B cell (primary cell): ENCODE measurements at regions not wholly inside any gene's neighbourhood (a gene's known extent, or its start where the extent isn't known, plus 50 kb on each side); places are given as distances from the start of the nearest gene placed in this dataset.
"Not testable (repeated sequence)": the region's sequence is repeated elsewhere in the genome, so short reads cannot be mapped to it uniquely, and the experiment has no call there.

Experiments used
- ATAC-seq: fragments of 200-7000 bp; cut with Tn5 transposase; one replicate; pipeline ENCODE4 v1.10.0; 2021; ENCODE audit warnings: low read depth, mild to moderate bottlenecking, moderate number of reproducible peaks, moderate library complexity
- CTCF ChIA-PET: fragments of 350-600 bp; sonication (Branson Sonifier 250); formaldehyde crosslinking; loops from one replicate; lab custom pipeline; 2021; ENCODE audit warnings: antibody characterized with exemption, inconsistent platforms; lab: Charles Lee
- POLR2A ChIA-PET: fragments of 350-600 bp; sonication (Branson Sonifier 250); formaldehyde crosslinking; loops from one replicate; lab custom pipeline; 2021; ENCODE audit warnings: antibody characterized with exemption; lab: Charles Lee
- DNase-seq: peaks from one replicate; pipeline ENCODE4 v3.0.0; 2013
- H2AFZ ChIP-seq: 2 replicates; pipeline ENCODE4 v1.6.1; 2012; ENCODE audit warnings: mild to moderate bottlenecking, low read depth, low read length; ENCODE audit not compliant: insufficient read depth, poor library complexity, severe bottlenecking
- H3K27ac ChIP-seq, 2 donors: 1 replicate in 1 of 2; 2 replicates in 1 of 2; pipeline ENCODE4 v1.5.1; 2012 to 2013; ENCODE audit warnings: low read length in 2 of 2, mild to moderate bottlenecking in 2 of 2, moderate library complexity in 1 of 2
- H3K27me3 ChIP-seq, 4 experiments: fragments of 200-600 bp in 1 of 4; sonication (generic) in 1 of 4; replicated peaks in 1 of 4; 1 replicate in 2 of 4; 2 replicates in 2 of 4; pipeline versions ENCODE4 v1.6.1 to v1.7.0; 2013 to 2016; ENCODE audit warnings: low read length in 3 of 4, mild to moderate bottlenecking in 2 of 4, mixed read lengths in 1 of 4, moderate library complexity in 1 of 4; ENCODE audit not compliant: insufficient read depth in 4 of 4, control insufficient read depth in 3 of 4; ENCODE audit errors: control extremely low read depth in 1 of 4
- H3K36me3 ChIP-seq, 2 experiments: replicated peaks in 1 of 2; 1 replicate in 1 of 2; 2 replicates in 1 of 2; pipeline versions ENCODE4 v1.6.1 to v1.7.1; 2013; ENCODE audit warnings: low read length in 1 of 2; ENCODE audit not compliant: insufficient read depth in 2 of 2, control insufficient read depth in 1 of 2; ENCODE audit errors: control extremely low read depth in 1 of 2, extremely low read depth in 1 of 2
- H3K4me1 ChIP-seq, 2 donors: fragments of 200-600 bp in 1 of 2; sonication (generic) in 1 of 2; 1 replicate in 1 of 2; 2 replicates in 1 of 2; pipeline versions ENCODE4 v1.5.1 to v1.6.1; 2013 to 2017; ENCODE audit warnings: low read length in 2 of 2; ENCODE audit not compliant: control insufficient read depth in 2 of 2, insufficient read depth in 2 of 2
- H3K4me2 ChIP-seq: replicated peaks from 2 replicates; pipeline ENCODE3; 2012; ENCODE audit warnings: mild to moderate bottlenecking, low read depth, low read length; ENCODE audit not compliant: poor library complexity, severe bottlenecking
- H3K4me3 ChIP-seq, 5 experiments: fragments of 200-600 bp in 1 of 5; sonication (generic) in 1 of 5; 1 replicate in 3 of 5; 2 replicates in 2 of 5; pipeline versions ENCODE4 v1.5.1 to v1.7.0; 2011 to 2016; ENCODE audit warnings: low read length in 4 of 5, mild to moderate bottlenecking in 4 of 5, low read depth in 2 of 5, control low read depth in 1 of 5, moderate library complexity in 1 of 5; ENCODE audit not compliant: insufficient read depth in 1 of 5; ENCODE audit errors: control extremely low read depth in 1 of 5, extremely low read depth in 1 of 5
- H3K79me2 ChIP-seq: fragments of 200-600 bp; sonication (generic); one replicate; pipeline ENCODE4 v1.6.0; 2016; ENCODE audit warnings: low read length; ENCODE audit not compliant: control insufficient read depth, insufficient read depth
- H3K9ac ChIP-seq: fragments of 200-600 bp; sonication (generic); 2 replicates; pipeline ENCODE4 v1.6.1; 2017; ENCODE audit warnings: mild to moderate bottlenecking, low read length, moderate library complexity
- H3K9me3 ChIP-seq, 3 donors: one replicate each; pipeline versions ENCODE4 v1.6.1 to v1.7.1; 2013; ENCODE audit warnings: low read length in 2 of 3; ENCODE audit not compliant: control insufficient read depth in 2 of 3, insufficient read depth in 1 of 3; ENCODE audit errors: control extremely low read depth in 1 of 3
- H4K20me1 ChIP-seq: 2 replicates; pipeline ENCODE4 v1.6.0; 2012; ENCODE audit warnings: mild to moderate bottlenecking, low read length; ENCODE audit not compliant: insufficient read depth, control insufficient read depth, poor library complexity, severe bottlenecking
- H3K27ac Mint-ChIP-seq: one replicate; pipeline ENCODE4 v1.8.0; 2021; ENCODE audit warnings: mixed read lengths
- H3K27me3 Mint-ChIP-seq: one replicate; pipeline ENCODE4 v1.8.0; 2021; ENCODE audit warnings: mixed read lengths
- H3K4me1 Mint-ChIP-seq: one replicate; pipeline ENCODE4 v1.8.0; 2021; ENCODE audit warnings: mixed read lengths
- H3K4me3 Mint-ChIP-seq: one replicate; pipeline ENCODE4 v1.8.0; 2021; ENCODE audit warnings: mixed read lengths
- H3K9me3 Mint-ChIP-seq: one replicate; pipeline ENCODE4 v1.8.0; 2022; ENCODE audit warnings: mixed read lengths; ENCODE audit not compliant: insufficient read depth
- WGBS: methylation state at CpG from one replicate; pipeline ENCODE4 v1.1.5; 2013; ENCODE audit warnings: missing lambda C conversion rate; ENCODE audit not compliant: insufficient coverage; 5-methylcytosine and 5-hydroxymethylcytosine counted together
- intact Hi-C: fragments of 100-400 bp; cut with micrococcal nuclease; formaldehyde crosslinking; loops from one replicate; pipeline ENCODE4 v1.10.0; 2022

GRCh38 chr9:42317677-42318076 lies 134.2 kb downstream of the SPATA31A6 start:
- H4K20me1 ChIP-seq, H3K27ac Mint-ChIP-seq, H3K9ac ChIP-seq, intact Hi-C loops, H3K27me3 Mint-ChIP-seq, CTCF ChIA-PET, H2AFZ ChIP-seq, H3K27ac ChIP-seq, H3K36me3 ChIP-seq, H3K4me1 Mint-ChIP-seq, H3K4me3 ChIP-seq, H3K27me3 ChIP-seq, ATAC-seq, H3K9me3 Mint-ChIP-seq, DNase-seq, H3K4me1 ChIP-seq, H3K9me3 ChIP-seq, POLR2A ChIA-PET, H3K79me2 ChIP-seq, H3K4me2 ChIP-seq, H3K4me3 Mint-ChIP-seq: not testable (repeated sequence)
- 38% methylated on average over 1 of the region's 3 CpGs for WGBS

- H3K27ac ChIP-seq, H3K4me1 ChIP-seq, H3K79me2 ChIP-seq, H4K20me1 ChIP-seq, H3K27me3 ChIP-seq, POLR2A ChIA-PET, H3K27me3 Mint-ChIP-seq, DNase-seq, H3K9me3 Mint-ChIP-seq, CTCF ChIA-PET, H3K4me3 ChIP-seq, intact Hi-C loops, H3K4me3 Mint-ChIP-seq, H2AFZ ChIP-seq, H3K4me2 ChIP-seq, H3K9me3 ChIP-seq, H3K9ac ChIP-seq, H3K4me1 Mint-ChIP-seq, H3K36me3 ChIP-seq, ATAC-seq: not testable (repeated sequence)
- 0% methylated on average over 4 of the region's 7 CpGs for WGBS
- peak overlapping the region; percentile 16 for H3K27ac Mint-ChIP-seq
These were observed 139.8 kb downstream of the SPATA31A6 start for GRCh38 chr9:42323084-42323809.

GRCh38 chr9:42325142-42325541 lies 141.7 kb downstream of the SPATA31A6 start:
- H3K9me3 ChIP-seq, H3K27me3 ChIP-seq, H3K27me3 Mint-ChIP-seq, H3K4me3 Mint-ChIP-seq, CTCF ChIA-PET, ATAC-seq, POLR2A ChIA-PET, H4K20me1 ChIP-seq, H3K27ac Mint-ChIP-seq, H3K4me1 ChIP-seq, H2AFZ ChIP-seq, H3K36me3 ChIP-seq, H3K9ac ChIP-seq, H3K27ac ChIP-seq, DNase-seq, H3K4me2 ChIP-seq, H3K4me1 Mint-ChIP-seq, intact Hi-C loops, H3K79me2 ChIP-seq, H3K4me3 ChIP-seq, H3K9me3 Mint-ChIP-seq: not testable (repeated sequence)

GRCh38 chr9:42325561-42325960 lies 142.1 kb downstream of the SPATA31A6 start:
- intact Hi-C loops = not testable (repeated sequence)
- WGBS = no CpG with 5 or more reads among the region's 2 CpGs

More at GRCh38 chr9:42325561-42325960, 142.1 kb downstream of the SPATA31A6 start:
- H3K79me2 ChIP-seq, H3K4me3 Mint-ChIP-seq, H3K27me3 ChIP-seq, H3K27ac Mint-ChIP-seq, H2AFZ ChIP-seq, DNase-seq, H3K9me3 Mint-ChIP-seq, POLR2A ChIA-PET, H3K4me1 Mint-ChIP-seq, H3K9me3 ChIP-seq, H3K4me2 ChIP-seq, H3K4me1 ChIP-seq, ATAC-seq, CTCF ChIA-PET, H3K4me3 ChIP-seq, H3K27me3 Mint-ChIP-seq, H3K36me3 ChIP-seq, H3K27ac ChIP-seq, H3K9ac ChIP-seq, H4K20me1 ChIP-seq: not testable (repeated sequence)
